Endothelial cell of umbilical vein (primary cell): ENCODE measurements at regions not wholly inside any gene's neighbourhood (a gene's known extent, or its start where the extent isn't known, plus 50 kb on each side); places are given as distances from the start of the nearest gene placed in this dataset.

Source experiments
- BruUV-seq: library from RNA; stranded (reverse); fragments of 400-500 nt; replicated peaks from 2 replicates; lab custom pipeline; 2021; lab: Mats Ljungman, UMichigan
- CTCF ChIA-PET: fragments of 300-600, 350-600 bp; sonication (Branson Sonifier 250); formaldehyde crosslinking; loops from one replicate; lab custom pipeline; 2021; ENCODE audit warnings: antibody characterized with exemption, inconsistent platforms; lab: Charles Lee
- POLR2A ChIA-PET: fragments of 300-600, 350-600 bp; sonication (Branson Sonifier 250); formaldehyde crosslinking; loops from one replicate; lab custom pipeline; 2021; ENCODE audit warnings: antibody characterized with exemption, inconsistent platforms; lab: Charles Lee
- DNase-seq: peaks from one replicate; pipeline ENCODE4 v3.0.0-alpha.2; 2011; ENCODE audit warnings: low read depth, low spot score
- FAIRE-seq: peaks from 2 replicates; lab custom pipeline; 2011; peaks lifted over from hg19 to GRCh38; lab: Jason Lieb, UNC
- H2AFZ ChIP-seq: 2 replicates; pipeline ENCODE4 v1.6.0; 2012; ENCODE audit warnings: low read depth, low read length, control low read depth, inconsistent platforms
- H3K27ac ChIP-seq: 2 replicates; pipeline ENCODE4 v1.5.1; 2011; ENCODE audit warnings: low read depth, mild to moderate bottlenecking, control low read depth, low read length, moderate library complexity; ENCODE audit not compliant: insufficient read depth
- H3K27me3 ChIP-seq, 2 experiments: 2 replicates each; pipeline versions ENCODE4 v1.6.0 to v1.6.1; 2011; ENCODE audit warnings: low read length in 2 of 2, mixed read lengths in 1 of 2; ENCODE audit not compliant: control insufficient read depth in 2 of 2, insufficient read depth in 2 of 2
- H3K36me3 ChIP-seq, 2 experiments: 2 replicates in 1 of 2; 3 replicates in 1 of 2; pipeline ENCODE4 v1.5.1; 2011; ENCODE audit warnings: low read length in 2 of 2, mild to moderate bottlenecking in 1 of 2, moderate library complexity in 1 of 2; ENCODE audit not compliant: control insufficient read depth in 2 of 2, insufficient read depth in 2 of 2; ENCODE audit errors: extremely low read depth in 1 of 2
- H3K4me1 ChIP-seq: 3 replicates; pipeline ENCODE4 v1.5.1; 2011; ENCODE audit warnings: mild to moderate bottlenecking, low read length; ENCODE audit not compliant: control insufficient read depth, insufficient read depth; ENCODE audit errors: extremely low read depth
- H3K4me2 ChIP-seq: 2 replicates; pipeline ENCODE4 v1.6.1; 2011; ENCODE audit warnings: low read length, control low read depth, mixed read lengths; ENCODE audit not compliant: insufficient read depth
- H3K4me3 ChIP-seq, 3 experiments: fragments of 200-600 bp in 1 of 3; sonication (generic), shearing (Covaris generic) in 1 of 3; replicated peaks in 1 of 3; 2 replicates each; pipeline ENCODE4 v1.5.1; 2011 to 2016; ENCODE audit warnings: control low read depth in 3 of 3, low read length in 3 of 3, mild to moderate bottlenecking in 2 of 3, inconsistent platforms in 1 of 3, low read depth in 1 of 3, moderate library complexity in 1 of 3; ENCODE audit not compliant: insufficient read depth in 1 of 3
- H3K79me2 ChIP-seq: 2 replicates; pipeline ENCODE4 v1.6.0; 2012; ENCODE audit warnings: low read length, inconsistent platforms; ENCODE audit not compliant: control insufficient read depth, insufficient read depth
- H3K9ac ChIP-seq: replicated peaks from 2 replicates; pipeline ENCODE3; 2011; ENCODE audit warnings: low read length, control low read depth; ENCODE audit not compliant: insufficient read depth; ENCODE audit errors: extremely low read depth
- H3K9me1 ChIP-seq: replicated peaks from 3 replicates; pipeline ENCODE4 v1.6.0; 2011; ENCODE audit warnings: mild to moderate bottlenecking, low read length; ENCODE audit not compliant: control insufficient read depth, insufficient read depth; ENCODE audit errors: extremely low read depth
- H3K9me3 ChIP-seq: replicated peaks from 2 replicates; pipeline ENCODE4 v1.5.1; 2012; ENCODE audit warnings: low read length, inconsistent platforms; ENCODE audit not compliant: control insufficient read depth, insufficient read depth
- H4K20me1 ChIP-seq: replicated peaks from 2 replicates; pipeline ENCODE3; 2011; ENCODE audit warnings: mild to moderate bottlenecking, low read length; ENCODE audit not compliant: control insufficient read depth, insufficient read depth; ENCODE audit errors: extremely low read depth
- EZH2 ChIP-seq: IDR thresholded peaks from 2 replicates; pipeline ENCODE4 v1.6.1; 2012; ENCODE audit warnings: borderline replicate concordance, low read depth, mild to moderate bottlenecking, moderate library complexity, low read length, inconsistent platforms; ENCODE audit not compliant: severe bottlenecking
- FOS ChIP-seq: IDR thresholded peaks from 2 replicates; pipeline ENCODE4 v1.6.1; 2011; ENCODE audit warnings: mild to moderate bottlenecking, low read length, moderate library complexity, borderline replicate concordance; ENCODE audit not compliant: insufficient read depth
- GATA2 ChIP-seq: IDR thresholded peaks from 2 replicates; pipeline ENCODE4 v1.7.0; 2011; ENCODE audit warnings: low read depth, mild to moderate bottlenecking, moderate library complexity, mixed read lengths, low read length; ENCODE audit not compliant: insufficient read length, insufficient read depth
- JUN ChIP-seq: IDR thresholded peaks from 2 replicates; pipeline ENCODE4 v1.6.1; 2011; ENCODE audit warnings: borderline replicate concordance, low read depth; ENCODE audit not compliant: insufficient read length, insufficient read depth
- MYC ChIP-seq: IDR thresholded peaks from one replicate; pipeline ENCODE4 v1.6.1; 2011; ENCODE audit warnings: mild to moderate bottlenecking, low read depth, low read length
- POLR2A ChIP-seq: IDR thresholded peaks from 2 replicates; pipeline ENCODE4 v1.6.1; 2012; ENCODE audit warnings: low read depth, mild to moderate bottlenecking, control low read depth, low read length
- POLR2AphosphoS5 ChIP-seq: IDR thresholded peaks from 2 replicates; pipeline ENCODE4 v1.6.1; 2012; ENCODE audit warnings: low read depth, mild to moderate bottlenecking, control low read depth, low read length, moderate library complexity; ENCODE audit not compliant: insufficient read depth
- dilution Hi-C: fragments of 300-500 bp; cut with MboI; formaldehyde crosslinking; loops from one replicate; pipeline ENCODE4 v1.15.0; 2019; ENCODE audit warnings: low sequenced_read_pairs; ENCODE audit not compliant: extremely low pct_ligation_motif_present
- intact Hi-C: fragments of 100-400 bp; cut with micrococcal nuclease; formaldehyde crosslinking; loops from one replicate; pipeline ENCODE4 v1.10.0; 2022
- TF ChIP-seq, protein P1 (sequence below), 2 donors: IDR thresholded peaks; 1 replicate in 1 of 2; 2 replicates in 1 of 2; pipeline ENCODE4 v1.5.1; 2011; ENCODE audit warnings: low read length in 2 of 2, mild to moderate bottlenecking in 2 of 2, moderate library complexity in 2 of 2, control low read depth in 1 of 2, inconsistent platforms in 1 of 2, low read depth in 1 of 2; ENCODE audit not compliant: insufficient read depth in 1 of 2; ENCODE audit errors: extremely low read depth in 1 of 2
- TF ChIP-seq, protein P2 (sequence below): IDR thresholded peaks from 2 replicates; pipeline ENCODE4 v1.6.1; 2011; ENCODE audit not compliant: insufficient read depth, insufficient read length

DNA sequence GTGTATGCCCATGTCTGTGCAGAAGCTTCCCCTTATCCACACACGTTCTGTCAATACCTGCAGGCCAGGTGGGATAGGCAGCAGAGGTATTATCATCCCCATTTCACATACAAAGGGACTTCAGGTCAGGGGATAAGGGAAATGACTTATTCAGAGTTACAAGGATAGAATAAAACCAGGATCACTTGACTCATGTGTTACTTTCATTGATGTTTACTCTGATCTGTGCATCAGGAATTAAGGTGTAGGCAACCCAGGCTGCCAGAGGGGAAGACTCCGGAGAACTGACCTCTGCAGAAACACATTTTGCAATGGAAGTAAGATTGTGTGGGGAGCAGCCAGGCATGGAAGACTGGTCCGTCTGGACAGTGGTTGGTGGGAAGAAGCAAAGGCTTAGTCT is 74.2 kb upstream of the FSTL4 start:
- intact Hi-C loops = no loop called here
- Histone ChIP-seq H3K9me3 (no peaks in the 10 kb centered on the region), H3K4me3 (no peak overlapping the region), H3K9ac (no peak overlapping the region), H2AFZ (no peak overlapping the region), H3K36me3 (no peaks in the 10 kb centered on the region), H3K4me1 (no peaks in the 10 kb centered on the region), H3K9me1 (no peaks in the 10 kb centered on the region), H3K79me2 (no peaks in the 10 kb centered on the region), H3K4me2 (no peak overlapping the region), H3K27me3 (peaks cover 0 to 3% of the 10 kb centered on the region in 2 experiments), H3K27ac (no peak overlapping the region), H4K20me1 (no peaks in the 10 kb centered on the region)
- no TSS peak for BruUV-seq
- ChIA-PET CTCF (no interaction called here), POLR2A (no interaction called here)
- dilution Hi-C loops = no loop called here
- TF ChIP-seq POLR2AphosphoS5 (no peak), MYC (no peak), JUN (no peak), EZH2 (no peak), POLR2A (no peak), GATA2 (no peak), FOS (no peak)
- TF ChIP-seq, protein P1, sequence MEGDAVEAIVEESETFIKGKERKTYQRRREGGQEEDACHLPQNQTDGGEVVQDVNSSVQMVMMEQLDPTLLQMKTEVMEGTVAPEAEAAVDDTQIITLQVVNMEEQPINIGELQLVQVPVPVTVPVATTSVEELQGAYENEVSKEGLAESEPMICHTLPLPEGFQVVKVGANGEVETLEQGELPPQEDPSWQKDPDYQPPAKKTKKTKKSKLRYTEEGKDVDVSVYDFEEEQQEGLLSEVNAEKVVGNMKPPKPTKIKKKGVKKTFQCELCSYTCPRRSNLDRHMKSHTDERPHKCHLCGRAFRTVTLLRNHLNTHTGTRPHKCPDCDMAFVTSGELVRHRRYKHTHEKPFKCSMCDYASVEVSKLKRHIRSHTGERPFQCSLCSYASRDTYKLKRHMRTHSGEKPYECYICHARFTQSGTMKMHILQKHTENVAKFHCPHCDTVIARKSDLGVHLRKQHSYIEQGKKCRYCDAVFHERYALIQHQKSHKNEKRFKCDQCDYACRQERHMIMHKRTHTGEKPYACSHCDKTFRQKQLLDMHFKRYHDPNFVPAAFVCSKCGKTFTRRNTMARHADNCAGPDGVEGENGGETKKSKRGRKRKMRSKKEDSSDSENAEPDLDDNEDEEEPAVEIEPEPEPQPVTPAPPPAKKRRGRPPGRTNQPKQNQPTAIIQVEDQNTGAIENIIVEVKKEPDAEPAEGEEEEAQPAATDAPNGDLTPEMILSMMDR (IDR thresholded peaks at IDR 0.05; ENCODE audit: extremely low read depth in 1 of 2, insufficient read depth in 1 of 2, low read depth in 1 of 2, low read length in 2 of 2) = no peak
- TF ChIP-seq, protein P2, sequence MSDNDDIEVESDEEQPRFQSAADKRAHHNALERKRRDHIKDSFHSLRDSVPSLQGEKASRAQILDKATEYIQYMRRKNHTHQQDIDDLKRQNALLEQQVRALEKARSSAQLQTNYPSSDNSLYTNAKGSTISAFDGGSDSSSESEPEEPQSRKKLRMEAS = no peak
- FAIRE-seq (no peak), DNase-seq (no peak)
